IMR-90 (cell line): ENCODE measurements at regions not wholly inside any gene's neighbourhood (a gene's known extent, or its start where the extent isn't known, plus 50 kb on each side); places are given as distances from the start of the nearest gene placed in this dataset.

Experiments used
- ATAC-seq: fragments of 200-7000 bp; cut with Tn5 transposase; 2 replicates; pipeline ENCODE4 v1.9.1; 2020; ENCODE audit warnings: low read depth, mild to moderate bottlenecking, moderate library complexity
- BruUV-seq: library from RNA; stranded (reverse); fragments of 400-500 nt; replicated peaks from 2 replicates; lab custom pipeline; 2021; lab: Mats Ljungman, UMichigan
- CTCF ChIA-PET: fragments of 300-600 bp; formaldehyde crosslinking; extraction: SDS; loops from one replicate; lab custom pipeline; 2021; ENCODE audit warnings: antibody characterized with exemption; lab: Yijun Ruan, JAX
- POLR2A ChIA-PET: fragments of 300-600 bp; sonication (Branson Sonifier 250); formaldehyde crosslinking; loops from one replicate; lab custom pipeline; 2022; ENCODE audit warnings: antibody characterized with exemption; ENCODE audit not compliant: unreplicated experiment; lab: Charles Lee
- DNase-seq: peaks from one replicate; pipeline ENCODE4 v3.0.0; 2013
- H2AFZ ChIP-seq: replicated peaks from 2 replicates; pipeline ENCODE3; 2013; ENCODE audit warnings: low read length, mild to moderate bottlenecking; ENCODE audit not compliant: poor library complexity
- H2AK5ac ChIP-seq: 2 replicates; pipeline ENCODE4 v1.6.1; 2013; ENCODE audit warnings: low read depth, low read length, inconsistent platforms
- H2AK9ac ChIP-seq: replicated peaks from 2 replicates; pipeline ENCODE3; 2013; ENCODE audit warnings: mild to moderate bottlenecking, low read depth, low read length, moderate library complexity; ENCODE audit not compliant: poor library complexity
- H2BK120ac ChIP-seq: 2 replicates; pipeline ENCODE4 v1.6.1; 2013; ENCODE audit warnings: low read depth, low read length, inconsistent platforms
- H2BK15ac ChIP-seq: 3 replicates; pipeline ENCODE4 v1.6.1; 2013; ENCODE audit warnings: low read depth, low read length, inconsistent platforms
- H2BK20ac ChIP-seq: 2 replicates; pipeline ENCODE4 v1.6.1; 2013; ENCODE audit warnings: low read depth, mild to moderate bottlenecking, inconsistent platforms, low read length, moderate library complexity
- H2BK5ac ChIP-seq: 2 replicates; pipeline ENCODE4 v1.6.1; 2013; ENCODE audit warnings: mild to moderate bottlenecking, low read depth, low read length, inconsistent platforms; ENCODE audit not compliant: poor library complexity, severe bottlenecking
- H3K14ac ChIP-seq: replicated peaks from 2 replicates; pipeline ENCODE4 v1.6.1; 2013; ENCODE audit warnings: low read depth, low read length, inconsistent platforms
- H3K18ac ChIP-seq: 2 replicates; pipeline ENCODE4 v1.6.1; 2013; ENCODE audit warnings: low read depth, low read length, control low read depth
- H3K23ac ChIP-seq: 2 replicates; pipeline ENCODE4 v1.6.1; 2013; ENCODE audit warnings: low read depth, low read length, inconsistent platforms
- H3K27ac ChIP-seq: 2 replicates; pipeline ENCODE4 v1.5.1; 2013; ENCODE audit warnings: mild to moderate bottlenecking, control low read depth, low read length; ENCODE audit not compliant: insufficient read depth
- H3K27me3 ChIP-seq: 2 replicates; pipeline ENCODE4 v1.6.1; 2013; ENCODE audit warnings: low read length; ENCODE audit not compliant: control insufficient read depth, insufficient read depth
- H3K36me3 ChIP-seq: 2 replicates; pipeline ENCODE4 v1.6.1; 2013; ENCODE audit warnings: low read length, mixed read lengths; ENCODE audit not compliant: control insufficient read depth, insufficient read depth
- H3K4ac ChIP-seq: 2 replicates; pipeline ENCODE4 v1.6.1; 2013; ENCODE audit warnings: low read depth, low read length, inconsistent platforms
- H3K4me1 ChIP-seq: 2 replicates; pipeline ENCODE4 v1.6.1; 2013; ENCODE audit warnings: low read length, mixed read lengths; ENCODE audit not compliant: control insufficient read depth, insufficient read depth
- H3K4me2 ChIP-seq: 2 replicates; pipeline ENCODE4 v1.6.1; 2013; ENCODE audit warnings: low read depth, mild to moderate bottlenecking, control low read depth, low read length, moderate library complexity
- H3K4me3 ChIP-seq: 2 replicates; pipeline ENCODE4 v1.5.1; 2013; ENCODE audit warnings: low read depth, mild to moderate bottlenecking, control low read depth, low read length, moderate library complexity; ENCODE audit not compliant: insufficient read depth
- H3K56ac ChIP-seq: 2 replicates; pipeline ENCODE4 v1.6.1; 2013; ENCODE audit warnings: low read length, inconsistent platforms; ENCODE audit not compliant: insufficient read depth; ENCODE audit errors: extremely low read depth
- H3K79me1 ChIP-seq, 2 experiments: 2 replicates each; pipeline ENCODE4 v1.6.1; 2013; ENCODE audit warnings: low read length in 2 of 2, inconsistent platforms in 1 of 2, low read depth in 1 of 2
- H3K9ac ChIP-seq: 2 replicates; pipeline ENCODE4 v1.6.1; 2013; ENCODE audit warnings: low read depth, low read length, control low read depth
- H3K9me1 ChIP-seq: 2 replicates; pipeline ENCODE4 v1.6.1; 2013; ENCODE audit warnings: low read length, inconsistent platforms; ENCODE audit not compliant: insufficient read depth
- H3K9me3 ChIP-seq: 2 replicates; pipeline ENCODE4 v1.6.1; 2013; ENCODE audit warnings: low read length; ENCODE audit not compliant: control insufficient read depth, insufficient read depth
- H4K20me1 ChIP-seq: 2 replicates; pipeline ENCODE4 v1.6.1; 2013; ENCODE audit warnings: low read length, inconsistent platforms; ENCODE audit not compliant: insufficient read depth
- H4K5ac ChIP-seq: 2 replicates; pipeline ENCODE4 v1.6.1; 2013; ENCODE audit warnings: mild to moderate bottlenecking, low read depth, low read length, control low read depth
- H4K8ac ChIP-seq, 2 experiments: 2 replicates each; pipeline ENCODE4 v1.6.1; 2013; ENCODE audit warnings: low read depth in 2 of 2, low read length in 2 of 2, control low read depth in 1 of 2, inconsistent platforms in 1 of 2
- H4K91ac ChIP-seq: 2 replicates; pipeline ENCODE4 v1.6.1; 2013; ENCODE audit warnings: low read depth, low read length, inconsistent platforms; ENCODE audit not compliant: insufficient read depth
- BHLHE40 ChIP-seq: fragments of 150-350 bp; IDR thresholded peaks from 2 replicates; pipeline ENCODE4 v1.6.1; 2016; ENCODE audit warnings: mild to moderate bottlenecking, low read depth, low read length
- CEBPB ChIP-seq: IDR thresholded peaks from 2 replicates; pipeline ENCODE4 v1.6.1; 2012; ENCODE audit warnings: low read depth, low read length, improper control_type of control experiment
- CHD1 ChIP-seq: IDR thresholded peaks from 2 replicates; pipeline ENCODE4 v1.6.1; 2012; ENCODE audit warnings: low read depth, low read length, improper control_type of control experiment
- FOS ChIP-seq: fragments of 150-350 bp; IDR thresholded peaks from 2 replicates; pipeline ENCODE4 v1.6.1; 2016; ENCODE audit warnings: low read depth, low read length
- MAFK ChIP-seq: IDR thresholded peaks from 2 replicates; pipeline ENCODE4 v1.6.1; 2012; ENCODE audit warnings: low read depth, low read length, improper control_type of control experiment
- MAZ ChIP-seq: IDR thresholded peaks from 2 replicates; pipeline ENCODE4 v1.6.1; 2012; ENCODE audit warnings: low read depth, mild to moderate bottlenecking, low read length, improper control_type of control experiment, moderate library complexity, borderline replicate concordance
- MXI1 ChIP-seq: IDR thresholded peaks from 2 replicates; pipeline ENCODE4 v1.6.1; 2012; ENCODE audit warnings: low read depth, mild to moderate bottlenecking, low read length, moderate library complexity, borderline replicate concordance
- POLR2A ChIP-seq: IDR thresholded peaks from 2 replicates; pipeline ENCODE4 v1.6.1; 2012; ENCODE audit warnings: mild to moderate bottlenecking, low read depth, low read length
- RAD21 ChIP-seq: IDR thresholded peaks from 2 replicates; pipeline ENCODE4 v1.6.1; 2012; ENCODE audit warnings: low read length, improper control_type of control experiment
- RCOR1 ChIP-seq: IDR thresholded peaks from 2 replicates; pipeline ENCODE4 v1.6.1; 2012; ENCODE audit warnings: mild to moderate bottlenecking, low read length, improper control_type of control experiment; ENCODE audit not compliant: insufficient replicate concordance
- RFX5 ChIP-seq: IDR thresholded peaks from 2 replicates; pipeline ENCODE4 v1.8.0; 2012; ENCODE audit warnings: low read depth, mild to moderate bottlenecking, low read length, moderate library complexity
- SMC3 ChIP-seq: fragments of 150-350 bp; IDR thresholded peaks from 2 replicates; pipeline ENCODE4 v1.6.1; 2016; ENCODE audit warnings: low read depth, mild to moderate bottlenecking, antibody characterized with exemption, low read length, moderate library complexity
- WGBS, 2 experiments: methylation state at CpG; one replicate each; pipeline versions ENCODE4 v1.1.5 to v1.1.7; 2013; ENCODE audit warnings: missing lambda C conversion rate in 2 of 2; ENCODE audit not compliant: insufficient read length in 1 of 2; ENCODE audit errors: extremely low coverage in 2 of 2; 5-methylcytosine and 5-hydroxymethylcytosine counted together
- dilution Hi-C: fragments of 300-500 bp; cut with HindIII; formaldehyde crosslinking; loops from one replicate; pipeline ENCODE4 v1.14.3; 2018; ENCODE audit warnings: low sequenced_read_pairs; ENCODE audit not compliant: unreplicated experiment
- in situ Hi-C: fragments of 300-500 bp; cut with MboI; formaldehyde crosslinking; loops from 3 replicates; pipeline ENCODE4 v1.14.3; 2019; ENCODE audit warnings: low sequenced_read_pairs, inconsistent platforms, mixed read lengths
- intact Hi-C: fragments of 100-400 bp; cut with micrococcal nuclease; formaldehyde crosslinking; loops from 2 replicates; pipeline ENCODE4 v1.10.0; 2022
- TF ChIP-seq, protein P1 (sequence below): conservative IDR thresholded peaks from 2 replicates; pipeline ENCODE4 v1.5.1; 2012; ENCODE audit warnings: mild to moderate bottlenecking, low read depth, low read length, improper control_type of control experiment
- TF ChIP-seq, protein P2 (sequence below): fragments of 150-350 bp; IDR thresholded peaks from 2 replicates; pipeline ENCODE4 v1.6.1; 2017; ENCODE audit warnings: mild to moderate bottlenecking, antibody characterized with exemption, low read length, low read depth
- TF ChIP-seq, protein P3 (sequence below): fragments of 150-350 bp; IDR thresholded peaks from 2 replicates; pipeline ENCODE4 v1.6.1; 2016; ENCODE audit warnings: low read depth, mild to moderate bottlenecking, low read length, moderate library complexity, borderline replicate concordance

DNA sequence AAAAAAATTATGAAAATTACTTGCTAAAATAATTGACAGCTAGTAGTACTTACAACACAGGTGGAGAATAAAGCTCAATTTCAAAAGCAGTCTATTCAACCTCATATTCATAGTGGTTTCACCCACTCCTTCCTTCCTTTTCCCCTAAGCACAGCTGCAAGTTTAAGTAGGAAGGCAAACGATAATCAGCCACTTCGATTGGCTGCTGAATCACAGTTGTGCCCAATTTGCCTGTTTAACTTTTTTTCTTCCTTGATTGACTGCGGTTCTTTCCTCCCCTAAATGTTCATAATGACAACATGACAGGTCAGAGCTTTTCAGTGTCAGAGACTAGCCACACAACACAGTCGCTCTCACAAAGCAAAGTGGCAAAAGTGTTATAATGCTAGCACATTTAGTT is 468.0 kb upstream of the GBE1 start:
- 40% methylated on average over 1 of the region's 4 CpGs; no CpG with 5 or more reads in 1 of the 2 experiments for WGBS, 2 experiments
- Histone ChIP-seq H3K4ac (no peak overlapping the region), H3K23ac (no peak overlapping the region), H3K79me1 (no peaks in the 10 kb centered on the region), H3K9me1 (no peaks in the 10 kb centered on the region), H2AK5ac (no peak overlapping the region), H3K18ac (no peak overlapping the region), H3K9ac (no peak overlapping the region), H3K27ac (no peak overlapping the region), H2BK20ac (no peak overlapping the region), H2BK15ac (no peak overlapping the region), H4K8ac (no peak overlapping the region), H3K4me2 (no peak overlapping the region), H3K4me1 (no peaks in the 10 kb centered on the region), H4K5ac (no peak overlapping the region), H3K36me3 (no peaks in the 10 kb centered on the region), H4K20me1 (no peaks in the 10 kb centered on the region), H2AFZ (no peak overlapping the region), H4K91ac (no peak overlapping the region), H3K56ac (no peak overlapping the region), H3K27me3 (no peaks in the 10 kb centered on the region), H2BK120ac (no peak overlapping the region), H2BK5ac (no peak overlapping the region), H3K9me3 (peaks cover 13% of the 10 kb centered on the region; the same call in 1 of the 2 replicates), H3K14ac (no peak overlapping the region), H2AK9ac (no peak overlapping the region), H3K4me3 (no peak overlapping the region)
- TF ChIP-seq FOS: no peak
- TF ChIP-seq, protein P1, sequence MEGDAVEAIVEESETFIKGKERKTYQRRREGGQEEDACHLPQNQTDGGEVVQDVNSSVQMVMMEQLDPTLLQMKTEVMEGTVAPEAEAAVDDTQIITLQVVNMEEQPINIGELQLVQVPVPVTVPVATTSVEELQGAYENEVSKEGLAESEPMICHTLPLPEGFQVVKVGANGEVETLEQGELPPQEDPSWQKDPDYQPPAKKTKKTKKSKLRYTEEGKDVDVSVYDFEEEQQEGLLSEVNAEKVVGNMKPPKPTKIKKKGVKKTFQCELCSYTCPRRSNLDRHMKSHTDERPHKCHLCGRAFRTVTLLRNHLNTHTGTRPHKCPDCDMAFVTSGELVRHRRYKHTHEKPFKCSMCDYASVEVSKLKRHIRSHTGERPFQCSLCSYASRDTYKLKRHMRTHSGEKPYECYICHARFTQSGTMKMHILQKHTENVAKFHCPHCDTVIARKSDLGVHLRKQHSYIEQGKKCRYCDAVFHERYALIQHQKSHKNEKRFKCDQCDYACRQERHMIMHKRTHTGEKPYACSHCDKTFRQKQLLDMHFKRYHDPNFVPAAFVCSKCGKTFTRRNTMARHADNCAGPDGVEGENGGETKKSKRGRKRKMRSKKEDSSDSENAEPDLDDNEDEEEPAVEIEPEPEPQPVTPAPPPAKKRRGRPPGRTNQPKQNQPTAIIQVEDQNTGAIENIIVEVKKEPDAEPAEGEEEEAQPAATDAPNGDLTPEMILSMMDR: no peak
- TF ChIP-seq CHD1: no peak
- TF ChIP-seq MAZ: no peak
- no peak for TF ChIP-seq POLR2A
- TF ChIP-seq CEBPB: no peak
- TF ChIP-seq RAD21: no peak
- no peak for TF ChIP-seq RCOR1
- TF ChIP-seq MAFK: no peak
- TF ChIP-seq RFX5: no peak
- TF ChIP-seq, protein P2, sequence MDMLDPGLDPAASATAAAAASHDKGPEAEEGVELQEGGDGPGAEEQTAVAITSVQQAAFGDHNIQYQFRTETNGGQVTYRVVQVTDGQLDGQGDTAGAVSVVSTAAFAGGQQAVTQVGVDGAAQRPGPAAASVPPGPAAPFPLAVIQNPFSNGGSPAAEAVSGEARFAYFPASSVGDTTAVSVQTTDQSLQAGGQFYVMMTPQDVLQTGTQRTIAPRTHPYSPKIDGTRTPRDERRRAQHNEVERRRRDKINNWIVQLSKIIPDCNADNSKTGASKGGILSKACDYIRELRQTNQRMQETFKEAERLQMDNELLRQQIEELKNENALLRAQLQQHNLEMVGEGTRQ: no peak
- TF ChIP-seq, protein P3, sequence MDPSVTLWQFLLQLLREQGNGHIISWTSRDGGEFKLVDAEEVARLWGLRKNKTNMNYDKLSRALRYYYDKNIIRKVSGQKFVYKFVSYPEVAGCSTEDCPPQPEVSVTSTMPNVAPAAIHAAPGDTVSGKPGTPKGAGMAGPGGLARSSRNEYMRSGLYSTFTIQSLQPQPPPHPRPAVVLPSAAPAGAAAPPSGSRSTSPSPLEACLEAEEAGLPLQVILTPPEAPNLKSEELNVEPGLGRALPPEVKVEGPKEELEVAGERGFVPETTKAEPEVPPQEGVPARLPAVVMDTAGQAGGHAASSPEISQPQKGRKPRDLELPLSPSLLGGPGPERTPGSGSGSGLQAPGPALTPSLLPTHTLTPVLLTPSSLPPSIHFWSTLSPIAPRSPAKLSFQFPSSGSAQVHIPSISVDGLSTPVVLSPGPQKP: no peak
- no peak for TF ChIP-seq BHLHE40
- TF ChIP-seq MXI1: no peak
- no peak for TF ChIP-seq SMC3
- no peak for ATAC-seq
- intact Hi-C loops: no loop called here
- in situ Hi-C loops: no loop called here
- DNase-seq: no peak
- no TSS peak for BruUV-seq
- ChIA-PET CTCF (no interaction called here), POLR2A (no interaction called here)
- dilution Hi-C loops: no loop called here
